Inflammatory macrophage (primary cell): ENCODE measurements at regions not wholly inside any gene's neighbourhood (a gene's known extent, or its start where the extent isn't known, plus 50 kb on each side); places are given as distances from the start of the nearest gene placed in this dataset.
"Not testable (repeated sequence)": the region's sequence is repeated elsewhere in the genome, so short reads cannot be mapped to it uniquely, and the experiment has no call there.

Experiments used
- DNase-seq, 2 donors: peaks; one replicate each; pipeline ENCODE4 v3.0.0-alpha.2; 2020 to 2022

GRCh38 chr1:221204055-221204833, 325.0 kb downstream of the HLX start:
- no peak for DNase-seq

- DNase-seq, result no peak
Observed at GRCh38 chr1:221206076-221206475, 326.8 kb downstream of the HLX start.

GRCh38 chr1:221212926-221213325, 333.7 kb downstream of the HLX start:
- DNase-seq, result no peak

GRCh38 chr1:221217029-221217428, 337.8 kb downstream of the HLX start:
- DNase-seq, result no peak

GRCh38 chr1:221223281-221223680, 344.0 kb downstream of the HLX start:
- DNase-seq, result no peak

GRCh38 chr1:221227460-221227859, 348.2 kb downstream of the HLX start:
- DNase-seq, result no peak

- no peak for DNase-seq
Observed at GRCh38 chr1:221227872-221228337, 348.7 kb downstream of the HLX start.

GRCh38 chr1:221228594-221228993, 349.4 kb downstream of the HLX start:
- no peak for DNase-seq

GRCh38 chr1:221230605-221231004, 351.4 kb downstream of the HLX start:
- DNase-seq, result no peak

GRCh38 chr1:221234791-221235190, 355.5 kb downstream of the HLX start:
- no peak for DNase-seq

GRCh38 chr1:221237587-221237986, 358.3 kb downstream of the HLX start:
- DNase-seq, result no peak

GRCh38 chr1:221239181-221239580, 359.9 kb downstream of the HLX start:
- no peak for DNase-seq

GRCh38 chr1:221239792-221240191, 360.5 kb downstream of the HLX start:
- no peak for DNase-seq

GRCh38 chr1:221240690-221241089, 361.4 kb downstream of the HLX start:
- DNase-seq, result no peak

GRCh38 chr1:221241157-221241556, 361.9 kb downstream of the HLX start:
- peak; percentile 50 to 68 for DNase-seq

GRCh38 chr1:221241592-221241991, 362.3 kb downstream of the HLX start:
- DNase-seq, result no peak

- DNase-seq, result no peak
Observed at GRCh38 chr1:221246067-221246466, 366.8 kb downstream of the HLX start.

GRCh38 chr1:221246628-221247415, 367.6 kb downstream of the HLX start:
- DNase-seq, result no peak

- DNase-seq, result no peak
Observed at GRCh38 chr1:221251580-221251979, 372.3 kb downstream of the HLX start.

GRCh38 chr1:221254813-221255212, 375.6 kb downstream of the HLX start:
- DNase-seq, result no peak

- no peak for DNase-seq
Observed at GRCh38 chr1:221256773-221257172, 377.5 kb downstream of the HLX start.

- not testable (repeated sequence) for DNase-seq
Observed at GRCh38 chr1:221257548-221257947, 378.3 kb downstream of the HLX start.

- DNase-seq, result not testable (repeated sequence)
Observed at GRCh38 chr1:221262677-221263076, 383.4 kb downstream of the HLX start.
